OCI-LY3 (cell line): ENCODE measurements at regions not wholly inside any gene's neighbourhood (a gene's known extent, or its start where the extent isn't known, plus 50 kb on each side); places are given as distances from the start of the nearest gene placed in this dataset.

Experiments
- EZH2phosphoT487 ChIP-seq: fragments of 200-600 bp; shearing (Covaris generic); IDR thresholded peaks from 2 replicates; pipeline ENCODE4 v1.6.1; 2018; ENCODE audit warnings: antibody characterized with exemption, mixed run types, low read depth
- TF ChIP-seq, protein P1 (sequence below): fragments of 200-600, 300-600 bp; sonication (generic); IDR thresholded peaks from 2 replicates; pipeline ENCODE4 v1.5.1; 2014; ENCODE audit warnings: antibody characterized with exemption, low read length, low read depth

DNA sequence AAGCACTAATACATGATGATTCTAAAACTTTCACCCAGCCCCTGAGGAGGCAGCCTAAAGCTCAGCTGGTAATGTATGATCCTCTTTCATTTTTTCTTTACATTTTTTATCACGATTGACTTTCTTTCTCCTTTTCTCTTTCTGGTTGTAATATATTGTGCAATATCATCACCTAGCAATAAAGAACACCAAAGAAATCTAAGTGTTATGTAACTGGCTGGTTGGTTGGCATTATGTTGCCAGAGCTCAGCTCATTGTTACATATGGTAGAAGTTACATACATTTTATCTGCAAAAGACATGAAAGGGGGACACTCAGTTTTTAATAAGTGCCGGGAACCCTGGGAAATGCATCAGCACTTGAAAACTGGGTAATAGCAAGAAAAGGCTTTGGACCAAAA is 432.1 kb upstream of the DDI1 start:
- TF ChIP-seq, protein P1, sequence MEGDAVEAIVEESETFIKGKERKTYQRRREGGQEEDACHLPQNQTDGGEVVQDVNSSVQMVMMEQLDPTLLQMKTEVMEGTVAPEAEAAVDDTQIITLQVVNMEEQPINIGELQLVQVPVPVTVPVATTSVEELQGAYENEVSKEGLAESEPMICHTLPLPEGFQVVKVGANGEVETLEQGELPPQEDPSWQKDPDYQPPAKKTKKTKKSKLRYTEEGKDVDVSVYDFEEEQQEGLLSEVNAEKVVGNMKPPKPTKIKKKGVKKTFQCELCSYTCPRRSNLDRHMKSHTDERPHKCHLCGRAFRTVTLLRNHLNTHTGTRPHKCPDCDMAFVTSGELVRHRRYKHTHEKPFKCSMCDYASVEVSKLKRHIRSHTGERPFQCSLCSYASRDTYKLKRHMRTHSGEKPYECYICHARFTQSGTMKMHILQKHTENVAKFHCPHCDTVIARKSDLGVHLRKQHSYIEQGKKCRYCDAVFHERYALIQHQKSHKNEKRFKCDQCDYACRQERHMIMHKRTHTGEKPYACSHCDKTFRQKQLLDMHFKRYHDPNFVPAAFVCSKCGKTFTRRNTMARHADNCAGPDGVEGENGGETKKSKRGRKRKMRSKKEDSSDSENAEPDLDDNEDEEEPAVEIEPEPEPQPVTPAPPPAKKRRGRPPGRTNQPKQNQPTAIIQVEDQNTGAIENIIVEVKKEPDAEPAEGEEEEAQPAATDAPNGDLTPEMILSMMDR: no peak
- TF ChIP-seq EZH2phosphoT487: no peak
